Smooth muscle cell (in vitro differentiated cells): ENCODE measurements at regions not wholly inside any gene's neighbourhood (a gene's known extent, or its start where the extent isn't known, plus 50 kb on each side); places are given as distances from the start of the nearest gene placed in this dataset.

ENCODE experiments used
- DNase-seq: peaks from one replicate; lab custom pipeline; 2025; ENCODE audit not compliant: unreplicated experiment; lab: John Stamatoyannopoulos, UW
- H2AFZ ChIP-seq: fragments of 200-600 bp; sonication (generic); 2 replicates; pipeline ENCODE4 v1.6.0; 2016; ENCODE audit warnings: antibody characterized with exemption, low read depth, mild to moderate bottlenecking
- H3F3A ChIP-seq: fragments of 200-600 bp; sonication (generic); 2 replicates; pipeline ENCODE4 v1.6.0; 2017; ENCODE audit warnings: antibody characterized with exemption, low read depth
- H3K27ac ChIP-seq: fragments of 200-600 bp; sonication (generic); 2 replicates; pipeline ENCODE4 v1.5.1; 2016; ENCODE audit warnings: low read depth, mild to moderate bottlenecking
- H3K27me3 ChIP-seq: fragments of 200-600 bp; sonication (generic); 2 replicates; pipeline ENCODE4 v1.6.1; 2016; ENCODE audit warnings: low read depth, mild to moderate bottlenecking
- H3K36me3 ChIP-seq: fragments of 200-600 bp; sonication (generic); 2 replicates; pipeline ENCODE4 v1.5.1; 2016; ENCODE audit warnings: low read depth
- H3K4me1 ChIP-seq: fragments of 200-600 bp; sonication (generic); 2 replicates; pipeline ENCODE4 v1.5.1; 2016; ENCODE audit warnings: low read depth
- H3K4me2 ChIP-seq: fragments of 200-600 bp; sonication (generic); 2 replicates; pipeline ENCODE4 v1.6.0; 2016; ENCODE audit warnings: mild to moderate bottlenecking
- H3K4me3 ChIP-seq: fragments of 200-600 bp; sonication (generic); 2 replicates; pipeline ENCODE4 v1.5.1; 2016; ENCODE audit warnings: mild to moderate bottlenecking
- H3K79me2 ChIP-seq: fragments of 200-600 bp; sonication (generic); 2 replicates; pipeline ENCODE4 v1.6.0; 2016; ENCODE audit warnings: low read depth, mild to moderate bottlenecking
- H3K9ac ChIP-seq: fragments of 200-600 bp; sonication (generic); 2 replicates; pipeline ENCODE4 v1.6.0; 2016; ENCODE audit warnings: low read depth
- H3K9me3 ChIP-seq: fragments of 200-600 bp; sonication (generic); replicated peaks from 2 replicates; pipeline ENCODE4 v1.5.1; 2016; ENCODE audit warnings: low read depth
- H4K20me1 ChIP-seq: fragments of 200-600 bp; sonication (generic); 2 replicates; pipeline ENCODE4 v1.6.0; 2016; ENCODE audit warnings: low read depth
- WGBS: methylation state at CpG from one replicate; pipeline ENCODE4 v1.1.7; 2016; ENCODE audit warnings: low lambda C conversion rate; 5-methylcytosine and 5-hydroxymethylcytosine counted together
- TF ChIP-seq, protein P1 (sequence below): fragments of 200-600 bp; sonication (generic); IDR thresholded peaks from 2 replicates; pipeline ENCODE4 v1.5.1; 2017; ENCODE audit warnings: borderline replicate concordance, mild to moderate bottlenecking, antibody characterized with exemption; ENCODE audit not compliant: insufficient read depth, poor library complexity, severe bottlenecking

- Histone ChIP-seq H3K27ac (no peak overlapping the region), H3K36me3 (no peaks in the 10 kb centered on the region), H3K4me3 (no peak overlapping the region), H2AFZ (no peak overlapping the region), H3K4me1 (no peaks in the 10 kb centered on the region), H3K9me3 (no peaks in the 10 kb centered on the region), H4K20me1 (no peaks in the 10 kb centered on the region), H3K4me2 (no peak overlapping the region), H3F3A (no peaks in the 10 kb centered on the region), H3K79me2 (no peaks in the 10 kb centered on the region), H3K9ac (no peak overlapping the region), H3K27me3 (no peaks in the 10 kb centered on the region)
- TF ChIP-seq, protein P1, sequence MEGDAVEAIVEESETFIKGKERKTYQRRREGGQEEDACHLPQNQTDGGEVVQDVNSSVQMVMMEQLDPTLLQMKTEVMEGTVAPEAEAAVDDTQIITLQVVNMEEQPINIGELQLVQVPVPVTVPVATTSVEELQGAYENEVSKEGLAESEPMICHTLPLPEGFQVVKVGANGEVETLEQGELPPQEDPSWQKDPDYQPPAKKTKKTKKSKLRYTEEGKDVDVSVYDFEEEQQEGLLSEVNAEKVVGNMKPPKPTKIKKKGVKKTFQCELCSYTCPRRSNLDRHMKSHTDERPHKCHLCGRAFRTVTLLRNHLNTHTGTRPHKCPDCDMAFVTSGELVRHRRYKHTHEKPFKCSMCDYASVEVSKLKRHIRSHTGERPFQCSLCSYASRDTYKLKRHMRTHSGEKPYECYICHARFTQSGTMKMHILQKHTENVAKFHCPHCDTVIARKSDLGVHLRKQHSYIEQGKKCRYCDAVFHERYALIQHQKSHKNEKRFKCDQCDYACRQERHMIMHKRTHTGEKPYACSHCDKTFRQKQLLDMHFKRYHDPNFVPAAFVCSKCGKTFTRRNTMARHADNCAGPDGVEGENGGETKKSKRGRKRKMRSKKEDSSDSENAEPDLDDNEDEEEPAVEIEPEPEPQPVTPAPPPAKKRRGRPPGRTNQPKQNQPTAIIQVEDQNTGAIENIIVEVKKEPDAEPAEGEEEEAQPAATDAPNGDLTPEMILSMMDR: no peak
- DNase-seq: no peak
- WGBS: 84% methylated on average over 6 of the region's 6 CpGs
Observed at GRCh38 chr2:160884056-160884455, 276.2 kb upstream of the TANK start.

GRCh38 chr2:160889439-160890170 is 270.6 kb upstream of the TANK start:
- Histone ChIP-seq H3K9ac (no peak overlapping the region), H2AFZ (no peak overlapping the region), H3K79me2 (no peaks in the 10 kb centered on the region), H3K36me3 (no peaks in the 10 kb centered on the region), H3K9me3 (no peaks in the 10 kb centered on the region), H3K27me3 (no peaks in the 10 kb centered on the region), H3K4me1 (no peaks in the 10 kb centered on the region), H3K27ac (no peak overlapping the region), H3F3A (no peaks in the 10 kb centered on the region), H3K4me2 (no peak overlapping the region), H4K20me1 (no peaks in the 10 kb centered on the region), H3K4me3 (no peak overlapping the region)
- TF ChIP-seq, protein P1: no peak
- WGBS: 96% methylated on average over 4 of the region's 4 CpGs
- no peak for DNase-seq

GRCh38 chr2:160890667-160891352 is 269.4 kb upstream of the TANK start:
- Histone ChIP-seq H3K4me3 (no peak overlapping the region), H3K9me3 (no peaks in the 10 kb centered on the region), H3K27me3 (no peaks in the 10 kb centered on the region), H3K79me2 (no peaks in the 10 kb centered on the region), H3K36me3 (no peaks in the 10 kb centered on the region), H3K4me1 (no peaks in the 10 kb centered on the region), H2AFZ (no peak overlapping the region), H3F3A (no peaks in the 10 kb centered on the region), H3K4me2 (peak overlapping the region; percentile 22), H3K9ac (no peak overlapping the region), H3K27ac (no peak overlapping the region), H4K20me1 (no peaks in the 10 kb centered on the region)
- WGBS: 73% methylated on average over 3 of the region's 3 CpGs
- DNase-seq: no peak
- TF ChIP-seq, protein P1: no peak
